GM18907 (cell line): ENCODE measurements at regions not wholly inside any gene's neighbourhood (a gene's known extent, or its start where the extent isn't known, plus 50 kb on each side); places are given as distances from the start of the nearest gene placed in this dataset.
"Not testable (repeated sequence)": the region's sequence is repeated elsewhere in the genome, so short reads cannot be mapped to it uniquely, and the experiment has no call there.

Source experiments
- ATAC-seq: cut with Tn5 transposase; IDR thresholded peaks from one replicate; pipeline ENCODE4 v1.9.1; 2021; ENCODE audit warnings: mild to moderate bottlenecking, moderate library complexity; ENCODE audit not compliant: unreplicated experiment

DNA sequence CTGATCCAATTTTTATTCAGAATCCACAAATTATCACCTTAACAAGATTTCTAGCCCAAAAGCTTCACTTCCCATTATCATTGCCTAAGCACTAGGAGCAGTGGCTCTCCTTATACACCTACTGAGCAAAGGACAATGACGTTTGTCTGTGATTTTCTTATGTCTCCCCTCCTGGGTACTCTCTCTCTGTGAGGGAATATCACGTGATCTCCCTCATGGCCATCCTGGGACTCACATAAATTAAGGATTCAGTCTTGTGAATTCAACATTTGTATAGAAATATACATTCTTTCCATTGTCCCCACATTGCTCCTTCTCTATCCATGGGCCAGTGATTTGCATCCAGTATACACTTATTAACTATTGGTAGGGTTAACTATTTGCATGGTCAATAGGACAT is 476.5 kb downstream of the PLK2 start:
- no peak for ATAC-seq

DNA sequence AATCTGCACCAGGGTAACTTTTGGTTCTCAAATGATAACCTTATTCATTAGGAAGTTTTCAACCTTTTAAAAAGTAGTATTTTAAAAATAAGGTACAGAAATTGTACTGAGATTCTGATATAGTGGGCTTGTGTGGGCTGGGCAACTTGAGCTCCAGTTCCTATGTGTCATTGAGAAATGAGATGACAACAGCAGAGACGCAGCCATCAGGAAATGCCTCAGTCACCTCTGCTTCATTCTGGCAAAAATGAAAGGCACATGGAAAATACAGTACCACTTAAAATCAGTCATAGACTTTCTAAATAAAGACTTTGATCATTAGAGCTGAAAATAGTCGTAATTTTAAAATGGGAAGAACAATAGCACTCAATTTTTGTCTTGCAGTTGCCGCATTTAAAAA is 480.2 kb downstream of the PLK2 start:
- ATAC-seq = no peak

DNA sequence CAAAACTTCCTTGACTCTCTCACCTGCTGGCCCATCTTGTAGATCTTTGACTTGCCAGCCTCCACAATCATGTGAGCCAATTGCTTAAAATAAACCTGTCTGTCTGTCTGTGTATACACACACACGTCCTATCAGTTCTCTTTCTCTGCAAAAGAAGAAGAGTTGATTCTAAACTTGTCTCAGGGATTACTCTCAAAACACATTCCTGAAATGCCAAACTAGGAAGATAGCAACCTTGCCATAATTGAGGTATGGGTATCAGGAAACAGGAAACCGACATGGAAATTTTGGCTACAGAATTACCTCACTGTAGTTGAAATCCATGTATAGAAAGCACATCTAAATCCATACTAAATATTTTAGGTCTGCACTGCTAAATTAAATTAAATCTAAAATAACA is 483.4 kb downstream of the PLK2 start:
- ATAC-seq = no peak

DNA sequence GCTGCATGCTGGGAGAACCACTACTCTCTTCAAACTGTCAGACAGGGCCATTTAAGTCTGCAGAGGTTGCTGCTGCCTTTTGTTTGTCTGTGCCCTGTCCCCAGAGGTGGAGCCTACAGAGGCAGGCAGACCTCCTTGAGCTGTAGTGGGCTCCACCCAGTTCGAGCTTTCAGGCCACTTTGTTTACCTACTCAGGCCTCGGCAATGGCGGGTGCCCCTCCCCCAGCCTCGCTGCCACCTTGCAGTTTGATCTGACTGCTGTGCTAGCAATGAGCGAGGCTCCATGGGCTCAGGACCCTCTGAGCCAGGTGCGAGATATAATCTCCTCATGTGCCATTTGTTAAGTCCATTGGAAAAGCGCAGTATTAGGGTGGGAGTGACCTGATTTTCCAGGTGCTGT is 487.8 kb downstream of the PLK2 start:
- not testable (repeated sequence) for ATAC-seq

DNA sequence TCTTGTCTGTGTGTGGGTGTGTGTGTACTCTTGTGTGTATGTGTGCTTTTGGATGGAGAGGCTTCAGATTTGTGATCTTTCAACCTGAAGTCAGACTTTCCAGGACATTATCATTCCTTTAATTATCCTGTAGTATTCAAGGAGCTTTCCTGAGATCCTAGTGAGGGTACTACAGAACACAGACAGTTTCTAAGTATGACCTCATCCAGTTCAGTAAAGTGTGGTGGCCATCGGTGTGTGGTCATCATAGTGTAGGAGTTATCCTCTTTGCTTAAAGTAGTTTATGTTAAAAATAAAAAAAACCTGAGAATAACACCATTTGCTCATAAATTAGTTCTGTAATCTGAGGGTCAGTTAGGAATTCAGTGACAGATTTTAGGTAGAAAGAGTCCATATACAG is 478.0 kb upstream of the ACTBL2 start:
- no peak for ATAC-seq

DNA sequence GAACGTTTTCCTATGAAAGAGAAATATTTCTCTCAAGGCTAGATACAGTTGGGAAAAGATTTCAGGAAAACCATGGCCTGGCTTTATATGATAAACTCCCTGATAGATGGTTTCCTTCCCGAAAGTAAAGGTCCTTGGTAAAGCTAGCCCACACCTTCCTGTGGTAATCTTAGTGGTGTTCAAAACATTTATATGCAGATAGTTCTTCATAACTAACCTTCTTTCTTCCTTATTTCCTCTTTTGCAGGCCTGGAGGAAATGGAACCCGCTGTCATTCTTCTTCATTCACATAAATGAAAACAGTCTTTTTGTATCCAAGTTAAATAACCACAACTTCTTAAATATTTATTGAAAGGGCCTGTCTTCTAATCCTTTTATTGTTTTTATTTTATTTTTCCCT is 474.0 kb upstream of the ACTBL2 start:
- ATAC-seq = no peak

DNA sequence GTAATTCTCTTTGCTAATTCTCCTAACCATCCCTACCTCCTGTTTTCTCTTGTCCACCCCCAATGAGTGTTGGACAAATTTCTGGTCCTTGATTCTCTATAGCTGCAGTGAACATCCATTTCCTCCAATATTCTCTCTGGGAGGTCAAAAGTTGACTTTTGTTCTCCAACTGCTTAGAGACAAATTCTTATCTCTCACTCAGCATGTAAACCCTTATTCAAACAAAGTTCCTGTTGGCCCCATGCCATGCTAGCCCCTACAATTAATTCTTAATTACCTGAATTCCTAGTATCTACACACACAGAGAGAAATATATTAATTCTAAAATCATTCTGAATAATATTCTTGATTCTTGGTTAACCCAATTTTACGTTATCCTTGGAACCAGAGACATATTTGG is 472.9 kb upstream of the ACTBL2 start:
- ATAC-seq = no peak

DNA sequence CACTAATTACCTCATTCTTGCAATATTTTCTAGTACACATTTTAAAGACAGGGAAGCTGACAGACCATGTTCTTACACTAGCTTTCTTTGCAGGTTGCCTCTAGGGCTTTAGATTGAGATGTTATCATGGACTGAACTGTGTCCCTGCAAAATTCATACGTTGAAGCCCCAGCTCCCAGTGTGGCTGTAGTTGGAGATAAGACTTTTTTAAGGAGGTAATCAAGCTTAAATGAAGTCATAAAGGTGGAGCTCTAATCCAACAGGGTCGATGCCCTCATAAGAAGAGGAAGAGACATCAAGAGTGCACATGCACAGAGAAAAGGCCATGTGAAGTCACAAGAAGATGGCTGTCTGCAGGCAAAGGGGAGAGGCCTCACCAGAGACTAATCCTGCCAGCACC is 471.2 kb upstream of the ACTBL2 start:
- no peak for ATAC-seq

DNA sequence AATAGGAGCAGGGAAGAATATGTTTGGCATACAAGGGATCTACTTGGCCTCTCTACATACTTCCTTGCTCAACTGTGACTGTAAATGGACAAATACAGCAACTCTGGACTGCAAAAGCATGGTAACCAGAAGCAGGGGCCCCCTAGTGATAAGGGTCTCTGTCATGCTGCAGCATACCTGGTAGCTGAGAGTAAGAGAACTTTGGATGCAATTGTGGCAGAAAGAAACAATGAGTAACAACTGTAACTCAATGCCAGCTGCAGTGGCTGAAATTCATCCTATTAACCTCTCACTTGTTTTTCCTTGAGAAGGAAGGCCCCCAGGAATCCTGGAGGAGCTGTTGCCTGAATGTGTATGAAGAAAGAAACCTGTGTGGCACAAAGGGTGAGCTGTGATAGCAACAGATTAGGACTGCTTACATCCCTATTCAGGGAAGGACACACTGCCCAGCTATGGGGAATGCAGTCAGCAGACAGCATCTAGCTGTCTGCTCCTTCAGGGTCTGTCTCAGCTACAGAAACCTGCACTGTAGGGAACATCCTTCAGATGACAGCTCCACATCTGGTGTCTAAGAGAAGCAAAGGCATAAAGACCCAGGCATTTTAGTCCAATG is 468.1 kb upstream of the ACTBL2 start:
- ATAC-seq = no peak

DNA sequence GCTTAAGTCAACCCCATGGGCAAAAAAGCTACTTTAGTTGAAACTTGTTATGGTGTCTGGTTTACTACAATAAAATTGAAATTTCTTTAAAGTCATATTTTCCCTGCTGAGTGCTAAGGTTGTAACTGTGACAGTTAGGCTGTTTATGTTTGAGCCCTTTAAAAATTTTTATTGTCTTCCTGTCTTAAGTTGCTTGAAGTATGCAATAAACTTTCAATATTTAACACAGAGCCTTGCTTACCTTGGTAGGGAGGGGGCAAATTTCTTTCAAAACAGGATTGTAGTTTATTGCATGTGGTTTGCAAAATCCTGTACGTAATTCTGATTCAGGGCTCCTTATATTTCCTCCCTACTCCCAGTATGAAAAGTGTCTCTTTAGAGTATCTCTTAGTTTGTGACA is 465.5 kb upstream of the ACTBL2 start:
- ATAC-seq = no peak

DNA sequence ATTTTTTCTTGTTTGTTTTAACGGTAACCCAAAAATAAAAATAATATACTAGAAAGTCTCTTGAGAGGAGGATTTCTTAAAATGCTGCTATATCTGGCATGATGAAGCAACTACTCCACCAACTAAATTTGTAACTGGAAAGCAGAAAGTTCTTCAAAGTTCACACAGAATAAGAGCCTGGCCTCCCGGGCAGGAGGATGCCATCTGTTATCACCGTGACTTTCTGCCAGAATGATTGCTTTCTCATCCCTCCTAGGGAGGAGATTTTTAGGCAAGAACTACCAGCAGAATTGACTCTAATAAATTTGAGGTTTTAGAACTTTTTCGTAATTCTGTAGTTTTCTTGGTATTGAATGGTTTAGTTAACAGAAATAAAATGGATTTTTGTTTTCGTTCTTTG is 464.6 kb upstream of the ACTBL2 start:
- ATAC-seq = no peak

DNA sequence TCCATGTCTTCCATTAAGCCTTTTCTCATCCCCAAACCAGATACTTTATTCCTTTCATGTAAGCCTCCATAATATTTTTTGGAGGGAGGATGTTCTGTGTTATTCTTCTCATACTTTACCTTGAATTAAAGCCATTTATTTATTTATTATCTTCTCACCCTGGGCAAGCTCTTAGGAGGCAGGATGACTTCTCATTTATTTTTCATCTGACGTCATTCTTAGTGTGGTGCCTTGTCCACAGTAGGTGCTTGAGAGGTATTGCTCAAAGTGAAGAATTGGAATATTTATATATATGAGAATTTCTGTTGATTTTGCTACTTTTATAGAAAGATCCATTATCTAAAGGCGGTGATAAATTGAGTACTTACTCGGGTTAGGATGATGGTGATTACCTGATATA is 458.3 kb upstream of the ACTBL2 start:
- ATAC-seq = no peak

DNA sequence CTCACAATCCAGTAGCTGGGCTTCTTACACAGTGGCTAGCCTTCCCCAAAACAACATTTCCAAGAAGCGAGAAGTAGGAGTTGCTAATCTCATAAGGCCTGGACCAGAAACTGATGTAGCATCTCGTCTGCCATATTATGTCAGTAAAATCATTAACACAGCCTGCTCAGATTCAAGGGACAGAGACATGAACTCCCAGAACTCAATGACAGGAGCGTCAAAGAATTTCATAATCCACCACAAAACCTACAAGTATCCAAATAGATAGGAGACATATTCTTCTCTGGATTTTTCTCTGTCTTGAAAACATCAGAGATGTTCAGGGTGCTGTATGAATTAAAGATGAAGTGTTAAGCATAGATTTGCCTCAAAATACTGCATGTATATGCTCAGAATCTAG is 457.6 kb upstream of the ACTBL2 start:
- no peak for ATAC-seq

DNA sequence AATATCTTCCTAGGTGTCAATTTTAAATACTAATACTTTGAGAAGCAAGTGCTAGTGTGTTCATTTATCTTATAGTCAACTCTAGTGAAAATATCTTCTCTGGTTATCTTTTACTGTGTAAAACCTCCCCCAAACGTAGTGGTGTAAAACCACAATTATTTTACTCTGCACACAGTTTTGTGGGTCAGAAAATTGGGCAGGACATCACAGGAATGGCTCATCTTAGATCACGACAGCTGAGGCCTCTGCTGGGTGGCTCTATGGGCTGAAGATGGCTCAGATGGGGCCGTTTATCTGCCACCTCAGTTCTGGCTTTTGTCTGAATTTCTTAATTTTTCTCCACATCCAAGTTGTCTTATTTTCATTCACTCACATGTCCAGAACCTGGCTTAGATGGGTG is 457.2 kb upstream of the ACTBL2 start:
- ATAC-seq = no peak

DNA sequence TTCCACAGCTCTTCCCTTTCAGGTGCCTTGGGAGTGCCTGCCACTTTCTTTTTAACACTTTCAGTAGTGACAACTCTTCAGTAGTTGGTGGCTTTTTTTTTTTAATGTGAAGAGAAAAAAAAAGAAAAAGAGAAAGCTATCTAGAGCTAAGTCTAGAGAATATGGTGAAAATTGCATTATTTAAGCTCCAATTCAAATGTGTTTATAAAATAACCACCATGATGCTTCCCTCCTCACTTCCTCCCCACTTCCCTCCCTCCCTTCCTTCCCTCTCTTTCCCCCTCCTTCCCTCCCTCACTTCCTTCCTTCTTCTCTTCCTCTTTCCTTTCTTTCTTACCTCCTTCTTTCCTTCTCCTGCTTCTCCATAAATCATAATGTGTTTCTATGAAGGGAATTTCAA is 456.7 kb upstream of the ACTBL2 start:
- no peak for ATAC-seq

DNA sequence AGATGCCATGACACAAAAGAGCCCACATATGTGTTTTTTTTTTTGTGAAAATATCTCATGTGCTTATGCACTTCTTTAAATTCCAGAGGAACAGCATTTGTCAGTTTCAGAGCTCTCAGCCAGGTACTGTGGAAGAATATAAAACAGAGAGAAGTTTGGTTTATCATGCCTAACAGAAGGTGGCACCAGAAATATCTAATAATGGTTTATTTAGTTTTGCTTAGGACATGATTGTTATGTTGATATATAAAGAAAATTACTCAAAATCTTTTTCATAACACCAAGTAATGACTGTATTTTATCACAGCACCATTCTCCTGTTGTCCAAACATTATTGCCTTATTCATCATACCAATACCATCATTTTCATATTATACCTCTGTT is 455.6 kb upstream of the ACTBL2 start:
- ATAC-seq = no peak

DNA sequence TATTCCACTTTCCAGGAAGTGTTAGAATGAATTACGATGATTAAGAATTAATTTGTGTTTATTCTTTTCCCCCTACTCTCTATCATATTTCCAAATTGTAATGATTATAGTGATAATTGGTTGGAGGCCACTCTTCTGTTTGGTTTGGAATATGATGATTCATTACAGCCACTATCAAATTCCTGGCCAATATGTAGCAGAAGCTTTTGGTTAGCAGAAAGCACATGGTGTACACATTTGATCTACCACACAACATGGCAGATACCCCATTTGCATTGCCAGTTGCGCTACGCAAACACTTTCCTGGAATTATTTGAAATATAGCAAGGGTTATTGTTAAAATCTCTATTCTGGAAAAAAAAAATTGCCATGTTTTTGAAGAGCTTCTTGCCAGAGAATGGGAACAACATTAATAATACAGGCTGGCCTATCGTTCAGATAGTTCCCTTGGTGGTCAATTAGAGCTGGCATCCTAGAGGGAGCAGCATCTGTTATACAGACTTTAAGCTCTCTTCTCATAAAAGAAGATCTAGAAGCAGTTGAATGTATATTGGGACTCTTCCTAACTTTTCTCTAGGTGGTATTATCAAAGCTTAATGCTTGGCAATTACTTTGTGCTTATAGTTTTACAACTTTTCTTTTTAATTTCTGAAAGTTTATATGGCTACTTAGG is 455.0 kb upstream of the ACTBL2 start:
- no peak for ATAC-seq

DNA sequence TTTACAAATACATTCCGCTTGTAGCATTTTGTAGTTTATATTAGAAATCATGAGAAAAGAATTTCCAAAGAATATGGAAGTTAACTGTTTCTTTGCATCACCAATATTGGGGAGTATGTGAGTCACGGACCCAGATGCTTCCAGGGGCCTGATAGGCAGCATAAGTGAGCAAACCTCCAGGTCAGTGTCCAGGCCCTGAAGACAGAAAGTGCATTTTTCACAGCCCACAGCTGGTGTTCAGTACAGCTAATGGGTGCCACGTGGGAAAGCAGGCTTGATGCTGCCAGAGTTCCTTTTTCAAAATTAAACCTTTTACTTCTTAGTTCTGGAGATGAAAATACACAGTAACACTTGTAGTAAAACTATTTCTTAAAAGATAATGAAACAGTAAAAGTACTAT is 454.4 kb upstream of the ACTBL2 start:
- no peak for ATAC-seq

DNA sequence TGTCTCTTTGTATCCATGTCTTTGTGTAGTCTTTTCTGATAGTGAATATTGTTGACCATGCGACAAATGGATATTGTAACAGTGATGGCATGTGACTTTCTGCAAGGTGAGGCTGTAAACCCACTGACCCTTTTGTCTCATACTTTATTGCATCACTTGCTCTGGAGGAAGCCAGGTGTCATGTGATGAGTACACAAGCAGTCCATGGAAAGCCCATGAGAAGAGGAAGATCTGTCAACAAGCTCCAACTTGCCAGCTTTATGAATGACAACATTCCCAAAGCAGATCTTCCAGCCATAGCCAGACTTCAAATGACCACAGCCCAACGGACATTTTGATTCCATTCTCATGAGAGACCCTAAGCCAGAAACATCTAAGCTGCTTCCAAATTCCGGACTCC is 450.1 kb upstream of the ACTBL2 start:
- no peak for ATAC-seq

DNA sequence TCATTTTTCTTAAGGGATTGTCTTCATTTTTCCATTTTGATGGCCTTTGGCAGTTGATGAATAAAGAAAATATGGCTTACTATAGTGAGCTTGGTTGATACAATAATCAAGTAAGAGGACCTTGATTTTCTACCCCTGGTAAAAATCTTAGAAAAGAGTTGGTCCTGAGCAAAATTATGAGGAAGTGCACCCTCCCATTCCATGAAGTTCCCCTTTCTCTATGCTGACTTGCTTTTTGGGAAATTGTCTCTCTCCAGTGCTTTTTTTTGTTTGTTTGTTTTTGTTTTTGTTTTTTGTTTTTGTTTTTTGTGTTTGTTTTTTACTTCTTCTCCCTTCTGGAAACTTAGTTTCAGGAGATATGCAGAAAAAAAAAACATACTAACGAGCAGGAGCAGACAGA is 449.2 kb upstream of the ACTBL2 start:
- no peak for ATAC-seq

DNA sequence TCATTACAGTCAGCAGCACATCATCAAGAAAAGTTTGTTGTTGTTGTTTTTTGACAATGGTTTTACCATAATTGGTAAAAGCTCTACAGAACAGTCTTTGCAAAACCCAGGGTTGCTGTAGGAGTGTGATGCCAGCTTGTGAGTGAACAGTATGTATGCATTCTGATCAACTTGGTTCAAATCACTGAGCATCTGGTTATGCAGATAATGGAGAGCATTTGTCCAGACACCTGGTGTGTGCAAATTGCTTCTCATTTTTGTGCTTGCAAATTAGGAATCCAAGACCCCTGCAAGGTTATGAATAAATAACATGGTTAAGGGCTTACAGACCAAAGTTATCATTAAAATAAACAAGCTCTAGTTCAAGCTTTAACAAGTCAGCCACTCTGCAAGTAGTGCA is 448.7 kb upstream of the ACTBL2 start:
- no peak for ATAC-seq

DNA sequence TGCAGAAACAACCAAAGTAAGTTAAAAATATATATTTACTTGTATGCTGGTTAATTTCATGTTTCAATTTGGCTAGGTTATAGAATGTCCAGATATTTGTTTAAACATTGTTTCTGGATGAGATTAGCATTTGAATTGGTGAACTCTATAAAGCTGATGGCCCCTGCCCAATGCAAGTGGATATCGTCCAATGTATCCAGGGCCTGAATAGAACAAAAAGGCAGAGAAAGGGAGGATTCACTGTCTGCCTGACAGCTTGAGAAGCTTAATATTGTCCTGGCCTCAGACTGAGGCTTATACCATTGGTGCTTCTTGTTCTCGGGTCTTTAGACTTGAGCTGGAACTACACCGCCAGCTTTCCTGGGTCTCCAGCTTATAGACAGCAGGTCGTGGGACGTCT is 446.7 kb upstream of the ACTBL2 start:
- no peak for ATAC-seq

DNA sequence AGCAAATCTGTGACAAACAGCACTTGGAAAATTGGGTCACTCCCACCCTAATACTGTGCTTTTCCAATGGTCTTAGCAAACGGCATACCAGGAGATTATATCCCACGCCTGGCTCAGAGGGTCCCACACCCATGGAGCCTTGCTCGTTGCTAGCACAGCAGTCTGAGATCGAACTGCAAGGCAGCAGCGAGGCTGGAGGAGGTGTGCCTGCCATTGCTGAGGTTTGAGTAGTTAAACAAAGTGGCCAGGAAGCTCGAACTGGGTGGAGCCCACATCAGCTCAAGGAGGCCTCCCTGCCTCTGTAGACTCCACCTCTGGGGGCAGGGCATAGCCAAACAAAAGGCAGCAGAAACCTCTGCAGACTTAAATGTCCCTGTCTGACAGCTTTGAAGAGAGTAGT is 440.5 kb upstream of the ACTBL2 start:
- ATAC-seq = not testable (repeated sequence)
